ENCODE measurements at regions not wholly inside any gene's neighbourhood (a gene's known extent, or its start where the extent isn't known, plus 50 kb on each side); places are given as distances from the start of the nearest gene placed in this dataset.

GRCh38 chr7:110027385-110027784 lies 1063.5 kb upstream of the LRRN3 start:
- TF ChIP-seq ZNF274 (IDR thresholded peaks at IDR 0.05; ENCODE audit: low read depth, low read length) (no peak), YY1 (IDR thresholded peaks at IDR 0.05; ENCODE audit: insufficient read depth, insufficient read length) (no peak)
